Sigmoid colon (tissue), 4 donors: ENCODE measurements at regions not wholly inside any gene's neighbourhood (a gene's known extent, or its start where the extent isn't known, plus 50 kb on each side); places are given as distances from the start of the nearest gene placed in this dataset.

Experiments used
- POLR2A ChIP-seq, 2 donors: fragments of 450-650 bp; IDR thresholded peaks; one replicate each; pipeline ENCODE4 v1.6.1; 2016; ENCODE audit warnings: antibody characterized with exemption in 2 of 2, mild to moderate bottlenecking in 2 of 2, moderate library complexity in 2 of 2
- POLR2AphosphoS5 ChIP-seq, 4 donors: sonication (generic); formaldehyde crosslinking; IDR thresholded peaks; one replicate each; pipeline ENCODE4 v1.6.1; 2017; ENCODE audit warnings: antibody characterized with exemption in 4 of 4
- TF ChIP-seq, protein P1 (sequence below), 4 experiments: fragments of 450-650 bp in 3 of 4; fragments of 200-600 bp in 1 of 4; IDR thresholded peaks; one replicate each; pipeline ENCODE4 v1.5.1; 2016 to 2019; ENCODE audit warnings: antibody characterized with exemption in 4 of 4, mild to moderate bottlenecking in 3 of 4, moderate library complexity in 2 of 4

DNA sequence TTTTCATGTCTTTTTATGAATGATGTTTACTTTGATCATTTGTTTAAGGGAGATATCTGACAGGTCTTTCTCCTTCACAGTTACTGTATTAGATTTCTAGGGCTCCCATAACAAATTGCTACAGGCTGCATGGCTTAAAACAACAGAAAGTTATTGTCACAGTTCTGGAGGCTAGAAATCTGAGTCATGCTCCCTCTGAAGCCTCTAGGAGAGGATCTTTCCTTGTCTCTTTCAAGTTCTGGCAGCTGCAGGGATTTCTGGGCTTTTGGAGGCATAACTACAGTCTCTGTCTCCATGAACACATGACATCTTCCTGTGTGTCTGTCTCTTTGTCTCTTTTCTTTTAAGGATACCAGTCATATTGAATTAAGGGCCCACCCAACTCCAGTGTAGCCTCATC lies 557.3 kb upstream of the SEMA6A start:
- TF ChIP-seq, protein P1, sequence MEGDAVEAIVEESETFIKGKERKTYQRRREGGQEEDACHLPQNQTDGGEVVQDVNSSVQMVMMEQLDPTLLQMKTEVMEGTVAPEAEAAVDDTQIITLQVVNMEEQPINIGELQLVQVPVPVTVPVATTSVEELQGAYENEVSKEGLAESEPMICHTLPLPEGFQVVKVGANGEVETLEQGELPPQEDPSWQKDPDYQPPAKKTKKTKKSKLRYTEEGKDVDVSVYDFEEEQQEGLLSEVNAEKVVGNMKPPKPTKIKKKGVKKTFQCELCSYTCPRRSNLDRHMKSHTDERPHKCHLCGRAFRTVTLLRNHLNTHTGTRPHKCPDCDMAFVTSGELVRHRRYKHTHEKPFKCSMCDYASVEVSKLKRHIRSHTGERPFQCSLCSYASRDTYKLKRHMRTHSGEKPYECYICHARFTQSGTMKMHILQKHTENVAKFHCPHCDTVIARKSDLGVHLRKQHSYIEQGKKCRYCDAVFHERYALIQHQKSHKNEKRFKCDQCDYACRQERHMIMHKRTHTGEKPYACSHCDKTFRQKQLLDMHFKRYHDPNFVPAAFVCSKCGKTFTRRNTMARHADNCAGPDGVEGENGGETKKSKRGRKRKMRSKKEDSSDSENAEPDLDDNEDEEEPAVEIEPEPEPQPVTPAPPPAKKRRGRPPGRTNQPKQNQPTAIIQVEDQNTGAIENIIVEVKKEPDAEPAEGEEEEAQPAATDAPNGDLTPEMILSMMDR (IDR thresholded peaks at IDR 0.05), result no peak
- TF ChIP-seq POLR2A (IDR thresholded peaks at IDR 0.05) (no peak), POLR2AphosphoS5 (IDR thresholded peaks at IDR 0.05) (no peak)
